B cell (primary cell): ENCODE measurements at regions not wholly inside any gene's neighbourhood (a gene's known extent, or its start where the extent isn't known, plus 50 kb on each side); places are given as distances from the start of the nearest gene placed in this dataset.

Experiments
- CTCF ChIP-seq: fragments of 200-600 bp; IDR thresholded peaks from one replicate; pipeline ENCODE4 v1.8.0; 2022; ENCODE audit warnings: antibody characterized with exemption, mild to moderate bottlenecking
- EZH2 ChIP-seq: IDR thresholded peaks from 2 replicates; pipeline ENCODE4 v1.6.1; 2012; ENCODE audit warnings: borderline replicate concordance, low read depth, mild to moderate bottlenecking, moderate library complexity, low read length; ENCODE audit not compliant: insufficient read depth, poor library complexity, severe bottlenecking

DNA sequence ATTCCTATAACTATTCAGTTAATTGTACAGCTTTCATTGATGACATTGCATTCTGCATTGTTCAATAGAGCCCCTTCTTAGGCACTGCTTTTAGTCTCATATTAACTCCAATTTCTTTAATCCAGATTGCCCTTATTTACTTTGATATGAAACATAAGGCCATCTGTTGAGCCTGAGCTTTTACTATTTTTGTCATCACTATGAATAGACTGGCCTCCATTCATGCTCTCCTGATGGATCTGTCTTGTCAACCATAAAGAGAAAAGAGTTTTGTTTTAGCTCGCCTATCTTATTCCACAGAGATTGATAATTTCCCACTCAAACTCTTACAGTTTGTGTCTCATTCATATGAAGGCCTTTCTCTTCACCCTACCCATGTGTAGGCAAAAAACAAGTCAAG lies 159.2 kb upstream of the DTNA start:
- TF ChIP-seq CTCF (no peak), EZH2 (no peak)
